H1 (cell line): ENCODE measurements at regions not wholly inside any gene's neighbourhood (a gene's known extent, or its start where the extent isn't known, plus 50 kb on each side); places are given as distances from the start of the nearest gene placed in this dataset.

Source experiments
- CTCF ChIA-PET: fragments of 300-600 bp; sonication (Branson Sonifier 250); formaldehyde crosslinking; loops from one replicate; lab custom pipeline; 2021; ENCODE audit not compliant: partially characterized antibody; lab: Charles Lee
- POLR2A ChIA-PET: fragments of 300-600 bp; sonication (Branson Sonifier 250); formaldehyde crosslinking; loops from one replicate; lab custom pipeline; 2021; ENCODE audit warnings: inconsistent platforms; ENCODE audit not compliant: partially characterized antibody; lab: Charles Lee
- DNase-seq, 2 experiments: peaks; one replicate each; pipeline versions ENCODE4 v3.0.0 to v3.0.0-alpha.2; 2010 to 2022; ENCODE audit warnings: low spot score in 2 of 2, low read depth in 1 of 2, mixed read lengths in 1 of 2
- FAIRE-seq: peaks from 2 replicates; lab custom pipeline; 2011; peaks lifted over from hg19 to GRCh38; lab: Jason Lieb, UNC
- H2AFZ ChIP-seq: 2 replicates; pipeline ENCODE4 v1.8.1; 2012; ENCODE audit warnings: low read length, inconsistent platforms
- H2AK5ac ChIP-seq: 2 replicates; pipeline ENCODE4 v1.6.1; 2013; ENCODE audit warnings: low read depth, low read length
- H2BK120ac ChIP-seq: replicated peaks from 2 replicates; pipeline ENCODE3; 2013; ENCODE audit warnings: low read depth, low read length, inconsistent platforms
- H2BK12ac ChIP-seq: 2 replicates; pipeline ENCODE4 v1.6.1; 2013; ENCODE audit warnings: low read depth, low read length
- H2BK15ac ChIP-seq: 2 replicates; pipeline ENCODE4 v1.6.1; 2013; ENCODE audit warnings: low read length
- H2BK20ac ChIP-seq: 2 replicates; pipeline ENCODE4 v1.6.1; 2013; ENCODE audit warnings: low read length
- H2BK5ac ChIP-seq: 2 replicates; pipeline ENCODE4 v1.6.1; 2013; ENCODE audit warnings: low read depth, low read length
- H3K14ac ChIP-seq: 2 replicates; pipeline ENCODE4 v1.6.1; 2013; ENCODE audit warnings: inconsistent platforms; ENCODE audit not compliant: insufficient read length
- H3K18ac ChIP-seq: 2 replicates; pipeline ENCODE4 v1.6.1; 2013; ENCODE audit warnings: low read length; ENCODE audit errors: extremely low read depth
- H3K23ac ChIP-seq: 2 replicates; pipeline ENCODE4 v1.6.1; 2013; ENCODE audit warnings: inconsistent platforms; ENCODE audit not compliant: insufficient read length
- H3K23me2 ChIP-seq: 2 replicates; pipeline ENCODE4 v1.6.1; 2013; ENCODE audit warnings: low read depth, low read length
- H3K27ac ChIP-seq: 2 replicates; pipeline ENCODE4 v1.6.1; 2011; ENCODE audit warnings: low read depth, low read length, inconsistent platforms
- H3K27me3 ChIP-seq, 4 experiments: replicated peaks in 1 of 4; 1 replicate in 1 of 4; 2 replicates in 3 of 4; pipeline versions ENCODE4 v1.6.1 to v1.8.1; 2011 to 2013; ENCODE audit warnings: low read length in 3 of 4, mild to moderate bottlenecking in 3 of 4, inconsistent platforms in 2 of 4, mixed read lengths in 2 of 4, moderate library complexity in 1 of 4; ENCODE audit not compliant: control insufficient read depth in 3 of 4, insufficient read depth in 3 of 4; ENCODE audit errors: extremely low read depth in 1 of 4
- H3K36me3 ChIP-seq, 4 experiments: 2 replicates each; pipeline versions ENCODE4 v1.6.1 to v1.8.1; 2011 to 2013; ENCODE audit warnings: mild to moderate bottlenecking in 4 of 4, low read length in 3 of 4, moderate library complexity in 2 of 4, control low read depth in 1 of 4, inconsistent platforms in 1 of 4; ENCODE audit not compliant: insufficient read depth in 4 of 4, control insufficient read depth in 2 of 4
- H3K4ac ChIP-seq: replicated peaks from 2 replicates; pipeline ENCODE3; 2013; ENCODE audit warnings: low read length, low read depth, mixed read lengths, inconsistent platforms; ENCODE audit not compliant: insufficient read length
- H3K4me1 ChIP-seq, 4 experiments: replicated peaks in 1 of 4; 1 replicate in 1 of 4; 2 replicates in 3 of 4; pipeline versions ENCODE4 v1.6.1 to v1.8.1; 2011 to 2013; ENCODE audit warnings: low read length in 3 of 4, inconsistent platforms in 2 of 4, mixed read lengths in 1 of 4; ENCODE audit not compliant: insufficient read depth in 4 of 4, control insufficient read depth in 3 of 4
- H3K4me2 ChIP-seq, 2 experiments: 2 replicates each; pipeline versions ENCODE4 v1.6.1 to v1.8.1; 2011 to 2013; ENCODE audit warnings: low read depth in 2 of 2, low read length in 2 of 2, control low read depth in 1 of 2, inconsistent platforms in 1 of 2, mild to moderate bottlenecking in 1 of 2; ENCODE audit not compliant: insufficient read depth in 1 of 2
- H3K4me3 ChIP-seq, 4 experiments: fragments of 200-600, 300-600 bp in 1 of 4; sonication (generic), shearing (Covaris generic), sonication (Bioruptor Twin) in 1 of 4; 2 replicates each; pipeline versions ENCODE4 v1.5.1 to v1.8.1; 2011 to 2016; ENCODE audit warnings: low read length in 4 of 4, low read depth in 3 of 4, control low read depth in 2 of 4, inconsistent platforms in 2 of 4, mild to moderate bottlenecking in 2 of 4, mixed read lengths in 1 of 4, moderate library complexity in 1 of 4; ENCODE audit not compliant: insufficient read depth in 2 of 4; ENCODE audit errors: extremely low read depth in 1 of 4
- H3K56ac ChIP-seq: replicated peaks from 2 replicates; pipeline ENCODE3; 2013; ENCODE audit warnings: low read depth, mild to moderate bottlenecking, mixed read lengths, low read length, inconsistent platforms; ENCODE audit not compliant: insufficient read length
- H3K79me1 ChIP-seq: 2 replicates; pipeline ENCODE4 v1.6.1; 2013; ENCODE audit warnings: low read depth, low read length, control low read depth
- H3K79me2 ChIP-seq, 2 experiments: 2 replicates each; pipeline versions ENCODE4 v1.6.1 to v1.8.1; 2012 to 2013; ENCODE audit warnings: low read length in 2 of 2, mild to moderate bottlenecking in 2 of 2, inconsistent platforms in 1 of 2; ENCODE audit not compliant: insufficient read depth in 2 of 2, control insufficient read depth in 1 of 2
- H3K9ac ChIP-seq, 4 experiments: replicated peaks in 1 of 4; 1 replicate in 1 of 4; 2 replicates in 3 of 4; pipeline versions ENCODE4 v1.6.1 to v1.8.1; 2011 to 2013; ENCODE audit warnings: low read depth in 3 of 4, low read length in 3 of 4, control low read depth in 2 of 4, mild to moderate bottlenecking in 2 of 4, moderate library complexity in 2 of 4, inconsistent platforms in 1 of 4; ENCODE audit errors: extremely low read depth in 1 of 4
- H3K9me3 ChIP-seq, 2 experiments: 2 replicates each; pipeline versions ENCODE4 v1.6.1 to v1.8.1; 2012 to 2013; ENCODE audit warnings: mild to moderate bottlenecking in 2 of 2, moderate library complexity in 2 of 2, control low read depth in 1 of 2, inconsistent platforms in 1 of 2, low read depth in 1 of 2, low read length in 1 of 2, mixed read lengths in 1 of 2; ENCODE audit not compliant: insufficient read depth in 2 of 2
- H4K20me1 ChIP-seq, 2 experiments: replicated peaks in 1 of 2; 2 replicates each; pipeline versions ENCODE3 to v1.8.1; 2011 to 2013; ENCODE audit warnings: inconsistent platforms in 2 of 2, low read length in 2 of 2, mild to moderate bottlenecking in 1 of 2; ENCODE audit not compliant: insufficient read depth in 2 of 2, control insufficient read depth in 1 of 2
- H4K5ac ChIP-seq: 2 replicates; pipeline ENCODE4 v1.6.1; 2013; ENCODE audit warnings: low read length, low read depth, mixed read lengths, inconsistent platforms; ENCODE audit not compliant: insufficient read length
- H4K8ac ChIP-seq: 2 replicates; pipeline ENCODE4 v1.8.0; 2013; ENCODE audit warnings: mild to moderate bottlenecking, moderate library complexity, low read length, inconsistent platforms; ENCODE audit not compliant: insufficient read depth; ENCODE audit errors: extremely low read depth
- H4K91ac ChIP-seq: replicated peaks from 2 replicates; pipeline ENCODE3; 2013; ENCODE audit warnings: low read length, mixed read lengths, inconsistent platforms; ENCODE audit not compliant: insufficient read length
- BRCA1 ChIP-seq: IDR thresholded peaks from 2 replicates; pipeline ENCODE4 v1.6.1; 2012; ENCODE audit warnings: low read depth, low read length, improper control_type of control experiment
- KDM4A ChIP-seq: IDR thresholded peaks from one replicate; pipeline ENCODE4 v1.7.1; 2012; ENCODE audit warnings: low read depth, mild to moderate bottlenecking, moderate library complexity, low read length, inconsistent platforms; ENCODE audit not compliant: severe bottlenecking
- TBP ChIP-seq: IDR thresholded peaks from 2 replicates; pipeline ENCODE4 v1.6.1; 2011; ENCODE audit warnings: low read depth, low read length, improper control_type of control experiment
- TEAD4 ChIP-seq: IDR thresholded peaks from 2 replicates; pipeline ENCODE4 v1.6.1; 2012; ENCODE audit warnings: low read depth, low read length, inconsistent platforms, mixed read lengths
- WGBS, 2 experiments: shearing (Covaris generic) in 1 of 2; methylation state at CpG; one replicate each; pipeline versions ENCODE4 v1.1.6 to v1.1.7; 2013 to 2015; ENCODE audit warnings: low lambda C conversion rate in 2 of 2, mixed read lengths in 2 of 2, inconsistent platforms in 1 of 2, low coverage in 1 of 2, missing lambda C conversion rate in 1 of 2; ENCODE audit not compliant: insufficient replicate concordance in 2 of 2, insufficient coverage in 1 of 2, insufficient read length in 1 of 2; ENCODE audit errors: extremely low coverage in 1 of 2, missing lambda C conversion rate in 1 of 2; 5-methylcytosine and 5-hydroxymethylcytosine counted together
- TF ChIP-seq, protein P1 (sequence below): IDR thresholded peaks from 2 replicates; pipeline ENCODE4 v1.6.1; 2012; ENCODE audit warnings: inconsistent platforms
- TF ChIP-seq, protein P2 (sequence below): IDR thresholded peaks from 2 replicates; pipeline ENCODE4 v1.6.1; 2011; ENCODE audit warnings: low read depth, mild to moderate bottlenecking, low read length; ENCODE audit not compliant: insufficient read depth

DNA sequence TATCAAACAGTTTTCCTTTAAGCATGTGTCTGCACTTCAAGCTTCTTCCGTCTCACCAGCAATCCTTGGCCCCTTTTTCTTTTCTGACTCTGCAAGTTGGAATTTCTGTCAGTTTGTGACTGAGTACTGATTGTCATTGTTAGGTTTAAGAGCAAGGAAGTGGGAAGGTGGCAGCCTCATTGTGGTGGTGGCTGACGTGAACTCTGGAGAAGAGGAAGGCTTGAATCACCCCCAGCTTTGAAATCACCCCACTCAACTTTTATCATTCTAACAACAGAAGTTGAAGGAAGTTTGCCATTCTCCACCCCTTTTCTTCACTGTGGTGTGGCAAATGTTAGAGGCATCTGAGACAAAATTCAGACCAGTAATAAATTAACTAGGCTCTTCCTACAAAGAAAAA lies 231.6 kb upstream of the AGTR1 start:
- Histone ChIP-seq H2BK20ac (no peak overlapping the region), H3K79me1 (no peaks in the 10 kb centered on the region), H3K23me2 (no peaks in the 10 kb centered on the region), H3K4me3 (no peak overlapping the region), H4K8ac (no peak overlapping the region), H3K79me2 (no peaks in the 10 kb centered on the region), H2BK5ac (no peak overlapping the region), H3K18ac (no peak overlapping the region), H3K23ac (no peak overlapping the region), H3K56ac (no peak overlapping the region), H3K9me3 (no peaks in the 10 kb centered on the region), H3K9ac (no peak overlapping the region), H4K20me1 (no peaks in the 10 kb centered on the region), H2BK12ac (no peak overlapping the region), H3K4me1 (peaks cover 0 to 2% (median 0%) of the 10 kb centered on the region in 4 experiments; a peak in 1 of 7 replicates), H3K4ac (no peak overlapping the region), H2AFZ (0 out of 2 replicates have a peak overlapping the region, but pooled peaks have one; percentile 67), H3K27ac (no peak overlapping the region), H3K27me3 (no peaks in the 10 kb centered on the region), H3K36me3 (no peaks in the 10 kb centered on the region), H2BK15ac (no peak overlapping the region), H2BK120ac (no peak overlapping the region), H4K91ac (no peak overlapping the region), H3K14ac (no peak overlapping the region), H4K5ac (no peak overlapping the region), H3K4me2 (no peak overlapping the region), H2AK5ac (no peak overlapping the region)
- DNase-seq (peak in 1 of 2 experiments; percentile 5), FAIRE-seq (peak; percentile 28)
- TF ChIP-seq BRCA1, result no peak
- TF ChIP-seq, protein P1, sequence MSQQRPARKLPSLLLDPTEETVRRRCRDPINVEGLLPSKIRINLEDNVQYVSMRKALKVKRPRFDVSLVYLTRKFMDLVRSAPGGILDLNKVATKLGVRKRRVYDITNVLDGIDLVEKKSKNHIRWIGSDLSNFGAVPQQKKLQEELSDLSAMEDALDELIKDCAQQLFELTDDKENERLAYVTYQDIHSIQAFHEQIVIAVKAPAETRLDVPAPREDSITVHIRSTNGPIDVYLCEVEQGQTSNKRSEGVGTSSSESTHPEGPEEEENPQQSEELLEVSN, result no peak
- TF ChIP-seq TEAD4, result no peak
- no peak for TF ChIP-seq KDM4A
- no peak for TF ChIP-seq TBP
- TF ChIP-seq, protein P2, sequence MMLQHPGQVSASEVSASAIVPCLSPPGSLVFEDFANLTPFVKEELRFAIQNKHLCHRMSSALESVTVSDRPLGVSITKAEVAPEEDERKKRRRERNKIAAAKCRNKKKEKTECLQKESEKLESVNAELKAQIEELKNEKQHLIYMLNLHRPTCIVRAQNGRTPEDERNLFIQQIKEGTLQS, result no peak
- CTCF ChIA-PET, result interaction anchor here (0.8 kb wide), 1 partner anchor 277 kb away, joined by 3 read pairs; no protein-coding TSS in a partner anchor
- POLR2A ChIA-PET, result no interaction called here
- WGBS, 2 experiments, result 58% methylated on average over 2 of the region's 2 CpGs; no CpG with 5 or more reads in 1 of the 2 experiments
